ENCODE measurements at regions not wholly inside any gene's neighbourhood (a gene's known extent, or its start where the extent isn't known, plus 50 kb on each side); places are given as distances from the start of the nearest gene placed in this dataset.

- TF ChIP-seq CTCF (IDR thresholded peaks at IDR 0.05; ENCODE audit: poor library complexity) (no peak), EZH2 (IDR thresholded peaks at IDR 0.05; ENCODE audit: borderline replicate concordance) (no peak), EZH2phosphoT487 (IDR thresholded peaks at IDR 0.05; ENCODE audit: low read depth, severe bottlenecking, unreplicated experiment) (no peak)
Observed at GRCh38 chr18:64318547-64318946, 169.7 kb upstream of the LINC00305 start.

Measured in hepatocyte (in vitro differentiated cells).